Type B pancreatic cell (in vitro differentiated cells): ENCODE measurements at regions not wholly inside any gene's neighbourhood (a gene's known extent, or its start where the extent isn't known, plus 50 kb on each side); places are given as distances from the start of the nearest gene placed in this dataset.
"Not testable (repeated sequence)": the region's sequence is repeated elsewhere in the genome, so short reads cannot be mapped to it uniquely, and the experiment has no call there.

Source experiments
- DNase-seq: peaks from one replicate; pipeline ENCODE4 v3.0.0; 2021; ENCODE audit warnings: mixed read lengths; ENCODE audit not compliant: unreplicated experiment; ENCODE audit errors: extremely low spot score
- H3K27ac Mint-ChIP-seq: 2 replicates; pipeline ENCODE4 v1.8.0; 2021; ENCODE audit warnings: mild to moderate bottlenecking, mixed read lengths
- H3K27me3 Mint-ChIP-seq: 2 replicates; pipeline ENCODE4 v1.8.0; 2021; ENCODE audit warnings: mixed read lengths
- H3K36me3 Mint-ChIP-seq: 2 replicates; pipeline ENCODE4 v1.8.0; 2021; ENCODE audit warnings: mixed read lengths
- H3K4me1 Mint-ChIP-seq: one replicate; pipeline ENCODE4 v1.8.0; 2021; ENCODE audit warnings: mixed read lengths; ENCODE audit not compliant: unreplicated experiment
- H3K4me3 Mint-ChIP-seq: 2 replicates; pipeline ENCODE4 v1.8.0; 2021; ENCODE audit warnings: mild to moderate bottlenecking, mixed read lengths
- H3K9me3 Mint-ChIP-seq: 2 replicates; pipeline ENCODE4 v1.8.0; 2021; ENCODE audit warnings: mixed read lengths
- TF ChIP-seq, protein P1 (sequence below): fragments of 200-600 bp; sonication (generic); conservative IDR thresholded peaks from 2 replicates; pipeline ENCODE4 v1.5.0; 2021; ENCODE audit warnings: antibody characterized with exemption, mild to moderate bottlenecking

DNA sequence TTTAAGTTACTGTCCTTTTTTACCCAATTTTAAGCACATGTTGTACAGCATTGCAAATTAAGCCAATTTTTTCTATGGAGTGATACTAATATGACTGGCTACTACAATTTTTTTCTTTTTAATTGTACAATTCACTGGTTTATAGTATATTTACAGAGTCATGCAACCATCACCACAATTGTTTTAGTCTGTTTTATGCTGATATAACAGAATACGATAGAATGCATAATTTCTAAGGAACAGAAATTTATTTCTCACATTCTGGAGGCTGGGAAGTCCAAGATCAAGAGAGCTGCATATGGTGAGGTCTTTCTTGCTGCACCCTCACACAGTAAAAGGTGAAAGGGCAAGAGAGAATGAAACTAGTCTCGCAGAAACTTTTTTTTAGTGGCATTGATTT lies 125.3 kb downstream of the GLUD2 start:
- H3K27ac Mint-ChIP-seq: no peak overlapping the region
- TF ChIP-seq, protein P1, sequence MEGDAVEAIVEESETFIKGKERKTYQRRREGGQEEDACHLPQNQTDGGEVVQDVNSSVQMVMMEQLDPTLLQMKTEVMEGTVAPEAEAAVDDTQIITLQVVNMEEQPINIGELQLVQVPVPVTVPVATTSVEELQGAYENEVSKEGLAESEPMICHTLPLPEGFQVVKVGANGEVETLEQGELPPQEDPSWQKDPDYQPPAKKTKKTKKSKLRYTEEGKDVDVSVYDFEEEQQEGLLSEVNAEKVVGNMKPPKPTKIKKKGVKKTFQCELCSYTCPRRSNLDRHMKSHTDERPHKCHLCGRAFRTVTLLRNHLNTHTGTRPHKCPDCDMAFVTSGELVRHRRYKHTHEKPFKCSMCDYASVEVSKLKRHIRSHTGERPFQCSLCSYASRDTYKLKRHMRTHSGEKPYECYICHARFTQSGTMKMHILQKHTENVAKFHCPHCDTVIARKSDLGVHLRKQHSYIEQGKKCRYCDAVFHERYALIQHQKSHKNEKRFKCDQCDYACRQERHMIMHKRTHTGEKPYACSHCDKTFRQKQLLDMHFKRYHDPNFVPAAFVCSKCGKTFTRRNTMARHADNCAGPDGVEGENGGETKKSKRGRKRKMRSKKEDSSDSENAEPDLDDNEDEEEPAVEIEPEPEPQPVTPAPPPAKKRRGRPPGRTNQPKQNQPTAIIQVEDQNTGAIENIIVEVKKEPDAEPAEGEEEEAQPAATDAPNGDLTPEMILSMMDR: no peak
- H3K4me3 Mint-ChIP-seq: no peak overlapping the region
- DNase-seq: no peak
- H3K9me3 Mint-ChIP-seq: peaks cover 9% of the 10 kb centered on the region
- no peaks in the 10 kb centered on the region for H3K4me1 Mint-ChIP-seq
- H3K36me3 Mint-ChIP-seq: no peaks in the 10 kb centered on the region
- H3K27me3 Mint-ChIP-seq: no peaks in the 10 kb centered on the region

DNA sequence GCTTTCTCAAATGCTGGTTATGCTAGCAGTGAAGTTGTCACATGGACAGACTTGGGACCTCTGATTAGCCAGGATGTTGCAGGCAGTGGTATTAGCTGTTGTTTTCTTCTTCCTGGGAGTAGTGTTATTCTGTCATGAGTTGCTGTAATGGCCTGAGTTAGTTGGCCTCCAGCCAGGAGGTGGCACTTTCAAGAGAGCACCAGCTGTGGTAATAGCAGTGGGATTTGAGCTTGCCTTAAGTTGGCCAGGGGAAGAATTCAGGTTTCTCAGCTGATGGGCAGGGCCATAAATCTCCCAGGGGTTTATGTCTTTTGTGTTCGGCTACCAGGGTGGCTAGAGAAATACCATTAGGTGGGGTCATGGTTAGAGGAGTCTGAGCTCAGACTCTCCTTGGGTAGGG lies 132.6 kb downstream of the GLUD2 start:
- H3K36me3 Mint-ChIP-seq: no peaks in the 10 kb centered on the region
- H3K27ac Mint-ChIP-seq: no peak overlapping the region
- peaks cover 5% of the 10 kb centered on the region for H3K9me3 Mint-ChIP-seq
- H3K27me3 Mint-ChIP-seq: no peaks in the 10 kb centered on the region
- no peak overlapping the region for H3K4me3 Mint-ChIP-seq
- TF ChIP-seq, protein P1: no peak
- DNase-seq: no peak
- no peaks in the 10 kb centered on the region for H3K4me1 Mint-ChIP-seq

DNA sequence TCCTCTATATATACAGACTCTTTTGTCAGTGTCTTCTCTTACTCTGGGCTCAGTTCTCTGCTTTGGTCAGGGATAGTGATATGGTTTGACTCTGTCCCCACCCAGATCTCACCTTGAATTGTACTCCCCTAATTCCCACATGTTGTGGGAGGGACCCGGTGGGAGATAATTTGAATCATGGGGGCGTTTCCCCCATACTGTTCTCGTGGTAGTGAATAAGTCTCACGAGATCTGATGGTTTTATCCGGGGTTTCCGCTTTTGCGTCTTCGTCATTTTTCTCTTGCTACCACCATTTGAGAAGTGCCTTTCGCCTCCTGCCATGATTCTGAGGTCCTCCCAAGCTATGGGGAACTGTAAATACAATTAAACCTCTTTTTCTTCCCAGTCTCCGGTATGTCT lies 144.4 kb downstream of the GLUD2 start:
- no peak overlapping the region for H3K27ac Mint-ChIP-seq
- H3K4me3 Mint-ChIP-seq: no peak overlapping the region
- no peaks in the 10 kb centered on the region for H3K36me3 Mint-ChIP-seq
- no peaks in the 10 kb centered on the region for H3K27me3 Mint-ChIP-seq
- H3K9me3 Mint-ChIP-seq: peaks cover 6% of the 10 kb centered on the region
- TF ChIP-seq, protein P1: no peak
- H3K4me1 Mint-ChIP-seq: no peaks in the 10 kb centered on the region
- DNase-seq: no peak

DNA sequence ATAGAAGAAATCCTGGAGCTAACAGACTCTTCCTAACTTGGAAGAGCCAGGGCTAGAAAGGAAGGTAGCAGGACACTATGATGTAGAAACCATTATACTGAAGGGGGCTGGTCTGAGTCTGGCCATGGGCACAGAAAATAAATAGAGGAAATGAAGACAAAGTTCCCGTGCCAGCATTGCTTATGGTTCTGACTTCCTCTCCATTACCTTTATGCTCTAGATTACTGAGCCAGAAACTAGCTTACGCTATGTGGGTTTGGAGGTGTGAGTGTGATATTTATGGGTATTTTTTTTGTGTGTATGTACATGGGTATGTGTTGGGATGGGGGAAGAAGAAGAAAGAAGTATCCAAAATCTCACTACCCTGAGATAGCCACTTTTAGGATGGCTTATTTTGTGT lies 148.3 kb downstream of the GLUD2 start:
- no peak overlapping the region for H3K4me3 Mint-ChIP-seq
- H3K27me3 Mint-ChIP-seq: no peaks in the 10 kb centered on the region
- H3K36me3 Mint-ChIP-seq: no peaks in the 10 kb centered on the region
- no peak overlapping the region for H3K27ac Mint-ChIP-seq
- H3K4me1 Mint-ChIP-seq: no peaks in the 10 kb centered on the region
- H3K9me3 Mint-ChIP-seq: peaks cover 4% of the 10 kb centered on the region
- DNase-seq: no peak
- TF ChIP-seq, protein P1: no peak

DNA sequence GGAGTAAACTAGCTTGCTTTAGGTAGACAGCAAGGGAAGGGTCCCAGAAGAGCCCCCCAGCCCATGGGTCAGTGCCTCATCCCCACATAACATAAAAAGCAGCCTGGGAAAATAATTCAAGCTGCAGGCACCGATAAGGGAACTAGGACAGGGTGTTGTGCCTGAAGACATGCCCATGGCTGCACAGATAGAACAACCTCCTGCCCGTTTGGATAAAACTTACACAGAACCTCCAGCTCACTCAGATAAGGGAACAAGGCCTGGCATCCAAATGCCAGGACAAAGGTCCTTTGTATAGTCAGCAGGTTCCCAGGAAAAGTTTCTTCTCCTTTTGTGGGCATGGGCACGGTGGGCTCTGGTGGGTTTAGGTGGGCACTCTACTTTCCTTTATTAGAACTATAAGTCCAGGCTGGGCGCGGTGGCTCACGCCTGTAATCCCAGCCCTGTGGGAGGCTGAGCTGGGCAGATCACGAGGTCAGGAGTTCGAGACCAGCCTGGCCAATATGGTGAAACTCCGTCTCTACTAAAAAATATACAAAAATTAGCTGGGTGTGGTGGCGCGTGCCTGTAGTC lies 149.5 kb downstream of the GLUD2 start:
- not testable (repeated sequence) for H3K4me3 Mint-ChIP-seq, H3K4me1 Mint-ChIP-seq, H3K36me3 Mint-ChIP-seq, DNase-seq, H3K27me3 Mint-ChIP-seq, H3K9me3 Mint-ChIP-seq, H3K27ac Mint-ChIP-seq

DNA sequence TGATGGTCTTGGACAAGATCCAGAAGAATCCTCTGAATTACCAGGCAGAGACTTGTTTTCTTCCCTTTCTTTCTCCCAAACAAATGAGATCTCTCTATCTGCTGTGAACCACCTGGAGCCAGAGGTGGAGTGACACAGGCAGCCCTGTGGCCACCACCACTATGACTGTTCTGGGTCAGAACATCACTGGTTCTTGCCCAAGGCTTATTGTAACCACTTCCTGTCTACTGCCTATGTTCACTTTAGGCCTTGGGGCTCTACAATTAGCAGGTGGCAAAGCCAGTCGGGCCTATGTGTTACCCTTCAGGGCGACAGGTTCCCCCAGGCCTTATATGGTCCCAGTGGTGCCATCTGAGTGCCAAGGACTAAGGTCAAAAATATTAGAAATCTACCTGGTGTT lies 161.2 kb downstream of the GLUD2 start:
- TF ChIP-seq, protein P1: no peak
- no peak for DNase-seq
- no peak overlapping the region for H3K4me3 Mint-ChIP-seq
- no peaks in the 10 kb centered on the region for H3K27me3 Mint-ChIP-seq
- no peaks in the 10 kb centered on the region for H3K4me1 Mint-ChIP-seq
- H3K36me3 Mint-ChIP-seq: no peaks in the 10 kb centered on the region
- H3K9me3 Mint-ChIP-seq: peaks cover 4% of the 10 kb centered on the region
- no peak overlapping the region for H3K27ac Mint-ChIP-seq
